Colonic mucosa (tissue), 4 donors: ENCODE measurements at regions not wholly inside any gene's neighbourhood (a gene's known extent, or its start where the extent isn't known, plus 50 kb on each side); places are given as distances from the start of the nearest gene placed in this dataset.
"Not testable (repeated sequence)": the region's sequence is repeated elsewhere in the genome, so short reads cannot be mapped to it uniquely, and the experiment has no call there.

Experiments
- DNase-seq: peaks from one replicate; pipeline ENCODE4 v3.0.0-alpha.2; 2020
- H3K27ac ChIP-seq: fragments of 200-600 bp; one replicate; pipeline ENCODE4 v1.8.0; 2021
- H3K27me3 ChIP-seq: fragments of 200-600 bp; one replicate; pipeline ENCODE4 v1.8.0; 2021
- H3K36me3 ChIP-seq: fragments of 200-600 bp; one replicate; pipeline ENCODE4 v1.8.0; 2021
- H3K4me1 ChIP-seq: fragments of 200-600 bp; one replicate; pipeline ENCODE4 v1.8.0; 2021; ENCODE audit warnings: mild to moderate bottlenecking
- H3K4me3 ChIP-seq: fragments of 200-600 bp; one replicate; pipeline ENCODE4 v1.8.0; 2021
- H3K9ac ChIP-seq, 2 donors: one replicate each; pipeline ENCODE4 v1.7.0; 2013; ENCODE audit warnings: control low read depth in 2 of 2, low read depth in 2 of 2, low read length in 2 of 2
- H3K9me3 ChIP-seq: fragments of 200-600 bp; one replicate; pipeline ENCODE4 v1.8.0; 2021
- intact Hi-C: fragments of 100-400 bp; cut with DNase I; formaldehyde crosslinking; loops from one replicate; pipeline ENCODE4 v1.14.1; 2022
- TF ChIP-seq, protein P1 (sequence below): fragments of 200-600 bp; IDR thresholded peaks from one replicate; pipeline ENCODE4 v1.8.0; 2022; ENCODE audit warnings: antibody characterized with exemption, mild to moderate bottlenecking
- donor health status: healthy.
- donor health status: DM: no; HTN: no; CAD: no.
- donor health status: DM: no; HTN: no; CAD: no.

DNA sequence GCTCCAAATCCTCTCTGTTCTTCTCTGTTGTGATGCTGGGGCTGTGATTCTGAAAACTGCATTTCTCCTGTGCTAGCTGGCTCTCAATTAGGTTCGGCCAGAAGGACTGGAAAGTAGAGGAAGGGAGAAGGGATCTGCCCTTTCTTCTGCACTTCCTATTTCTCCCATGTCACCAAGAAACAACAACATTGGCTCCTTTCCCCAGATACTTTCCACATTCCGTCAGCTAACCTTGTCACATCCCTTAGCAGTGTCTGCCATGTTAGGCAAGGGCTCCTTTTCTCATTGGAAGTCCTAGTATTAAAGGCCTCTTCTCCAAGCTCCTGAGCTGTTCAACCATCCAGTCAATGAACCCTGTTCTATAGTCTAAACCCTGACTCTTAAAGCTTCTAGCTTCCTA, 171.1 kb downstream of the ZNF621 start:
- TF ChIP-seq, protein P1, sequence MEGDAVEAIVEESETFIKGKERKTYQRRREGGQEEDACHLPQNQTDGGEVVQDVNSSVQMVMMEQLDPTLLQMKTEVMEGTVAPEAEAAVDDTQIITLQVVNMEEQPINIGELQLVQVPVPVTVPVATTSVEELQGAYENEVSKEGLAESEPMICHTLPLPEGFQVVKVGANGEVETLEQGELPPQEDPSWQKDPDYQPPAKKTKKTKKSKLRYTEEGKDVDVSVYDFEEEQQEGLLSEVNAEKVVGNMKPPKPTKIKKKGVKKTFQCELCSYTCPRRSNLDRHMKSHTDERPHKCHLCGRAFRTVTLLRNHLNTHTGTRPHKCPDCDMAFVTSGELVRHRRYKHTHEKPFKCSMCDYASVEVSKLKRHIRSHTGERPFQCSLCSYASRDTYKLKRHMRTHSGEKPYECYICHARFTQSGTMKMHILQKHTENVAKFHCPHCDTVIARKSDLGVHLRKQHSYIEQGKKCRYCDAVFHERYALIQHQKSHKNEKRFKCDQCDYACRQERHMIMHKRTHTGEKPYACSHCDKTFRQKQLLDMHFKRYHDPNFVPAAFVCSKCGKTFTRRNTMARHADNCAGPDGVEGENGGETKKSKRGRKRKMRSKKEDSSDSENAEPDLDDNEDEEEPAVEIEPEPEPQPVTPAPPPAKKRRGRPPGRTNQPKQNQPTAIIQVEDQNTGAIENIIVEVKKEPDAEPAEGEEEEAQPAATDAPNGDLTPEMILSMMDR = no peak
- DNase-seq = no peak
- no peaks in the 10 kb centered on the region for H3K9me3 ChIP-seq
- no peaks in the 10 kb centered on the region for H3K36me3 ChIP-seq
- H3K4me3 ChIP-seq = no peak overlapping the region
- intact Hi-C loops = no loop called here
- H3K9ac ChIP-seq = no peak overlapping the region
- H3K27me3 ChIP-seq = no peaks in the 10 kb centered on the region
- H3K27ac ChIP-seq = no peak overlapping the region
- no peaks in the 10 kb centered on the region for H3K4me1 ChIP-seq

GRCh38 chr3:40698611-40699010, 173.9 kb downstream of the ZNF621 start:
- H3K4me3 ChIP-seq, DNase-seq, H3K4me1 ChIP-seq, H3K9ac ChIP-seq, H3K9me3 ChIP-seq, H3K36me3 ChIP-seq, H3K27ac ChIP-seq, intact Hi-C loops, H3K27me3 ChIP-seq: not testable (repeated sequence)

- no peaks in the 10 kb centered on the region for H3K36me3 ChIP-seq
- H3K9me3 ChIP-seq = no peaks in the 10 kb centered on the region
- no peak overlapping the region for H3K27ac ChIP-seq
- intact Hi-C loops = no loop called here
- no peak overlapping the region for H3K4me3 ChIP-seq
- H3K9ac ChIP-seq = no peak overlapping the region
- no peak for DNase-seq
- no peaks in the 10 kb centered on the region for H3K4me1 ChIP-seq
- TF ChIP-seq, protein P1 = no peak
- H3K27me3 ChIP-seq = no peaks in the 10 kb centered on the region
Observed at GRCh38 chr3:40701016-40701588, 176.3 kb downstream of the ZNF621 start.

DNA sequence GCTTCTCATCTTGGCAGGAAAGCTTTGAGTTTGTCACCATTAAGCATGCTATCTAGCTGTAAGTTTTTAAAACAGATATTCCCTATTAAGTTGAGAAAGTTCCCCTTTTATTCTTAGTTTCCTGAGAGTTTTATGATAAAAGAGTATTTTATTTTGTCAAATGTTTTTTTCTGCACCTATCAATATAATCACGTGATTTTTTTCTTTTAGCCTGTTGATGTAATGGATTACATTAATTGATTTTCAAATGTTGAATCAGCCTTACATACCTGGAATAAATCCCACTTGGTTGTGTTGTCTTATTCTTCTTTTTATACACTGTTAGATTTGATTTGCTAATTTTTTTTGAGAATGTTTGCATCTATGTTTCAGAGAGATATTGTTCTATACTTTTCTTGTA, 179.5 kb downstream of the ZNF621 start:
- intact Hi-C loops = no loop called here
- Histone ChIP-seq H3K4me3 (no peak overlapping the region), H3K27ac (no peak overlapping the region), H3K9ac (no peak overlapping the region), H3K4me1 (no peaks in the 10 kb centered on the region), H3K36me3 (no peaks in the 10 kb centered on the region), H3K9me3 (no peaks in the 10 kb centered on the region), H3K27me3 (no peaks in the 10 kb centered on the region)
- TF ChIP-seq, protein P1 = no peak
- no peak for DNase-seq

DNA sequence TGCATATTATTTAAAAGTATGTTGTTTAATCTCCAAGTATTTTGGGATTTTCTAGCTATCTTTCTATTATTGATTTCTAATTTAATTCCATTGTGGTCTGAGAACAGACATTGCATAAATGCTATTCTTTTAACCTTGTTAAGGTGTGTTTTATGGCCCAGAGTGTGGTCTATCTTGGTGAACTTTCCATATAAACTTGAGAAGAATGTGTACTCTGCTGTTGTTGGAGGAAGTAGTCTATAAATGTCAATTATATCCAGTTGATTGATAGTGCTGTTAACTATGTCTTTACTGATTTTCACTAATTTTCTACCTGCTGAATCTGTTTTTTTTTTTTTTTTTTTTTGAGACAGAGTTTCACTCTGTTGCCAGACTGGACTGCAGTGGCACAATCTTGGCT, 180.9 kb downstream of the ZNF621 start:
- H3K27ac ChIP-seq = no peak overlapping the region
- TF ChIP-seq, protein P1 = no peak
- no peaks in the 10 kb centered on the region for H3K36me3 ChIP-seq
- H3K9me3 ChIP-seq = no peaks in the 10 kb centered on the region
- no peak overlapping the region for H3K4me3 ChIP-seq
- no peaks in the 10 kb centered on the region for H3K4me1 ChIP-seq
- intact Hi-C loops = no loop called here
- no peak overlapping the region for H3K9ac ChIP-seq
- no peaks in the 10 kb centered on the region for H3K27me3 ChIP-seq
- DNase-seq = no peak

- Histone ChIP-seq H3K9ac (no peak overlapping the region), H3K27me3 (no peaks in the 10 kb centered on the region), H3K4me1 (no peaks in the 10 kb centered on the region), H3K9me3 (no peaks in the 10 kb centered on the region), H3K36me3 (no peaks in the 10 kb centered on the region), H3K27ac (no peak overlapping the region), H3K4me3 (no peak overlapping the region)
- TF ChIP-seq, protein P1 = no peak
- DNase-seq = no peak
- intact Hi-C loops = loop anchor here (10.0 kb wide), 1 partner anchor 129 kb away; no protein-coding TSS in a partner anchor
Observed at GRCh38 chr3:40713306-40713705, 188.5 kb downstream of the ZNF621 start.
